ENCODE measurements at regions not wholly inside any gene's neighbourhood (a gene's known extent, or its start where the extent isn't known, plus 50 kb on each side); places are given as distances from the start of the nearest gene placed in this dataset.

GRCh38 chr14:46198676-46199075 lies 452.9 kb downstream of the RPL10L start:
- no peak for TF ChIP-seq CTCF (IDR thresholded peaks at IDR 0.05; ENCODE audit: insufficient read depth, low read depth, low read length, missing control alignments)
- DNase-seq (ENCODE audit: low read depth), result no peak

GRCh38 chr14:46197856-46198255 lies 453.7 kb downstream of the RPL10L start:
- no peak for TF ChIP-seq CTCF (IDR thresholded peaks at IDR 0.05; ENCODE audit: insufficient read depth, low read depth, low read length, missing control alignments)
- no peak for DNase-seq (ENCODE audit: low read depth)
- no peak overlapping the region for H3K4me3 ChIP-seq (ENCODE audit: low read depth, low read length)

More at GRCh38 chr14:46198676-46199075, 452.9 kb downstream of the RPL10L start:
- H3K4me3 ChIP-seq (ENCODE audit: low read depth, low read length), result no peak overlapping the region

All from GM12865 (cell line).